Lung (tissue), 11 donors: ENCODE measurements at regions not wholly inside any gene's neighbourhood (a gene's known extent, or its start where the extent isn't known, plus 50 kb on each side); places are given as distances from the start of the nearest gene placed in this dataset.

Experiments used
- ATAC-seq: fragments of 200-7000 bp; cut with Tn5 transposase; one replicate; pipeline ENCODE4 v1.9.1; 2020; ENCODE audit warnings: moderate number of reproducible peaks; ENCODE audit not compliant: insufficient read depth, low FRiP score
- DNase-seq, 3 donors: peaks; one replicate each; pipeline ENCODE4 v3.0.0-alpha.2; 2013 to 2017
- H3K27ac ChIP-seq, 2 donors: one replicate each; pipeline ENCODE4 v1.5.1; 2013; ENCODE audit warnings: mild to moderate bottlenecking in 2 of 2, moderate library complexity in 2 of 2, control low read depth in 1 of 2, inconsistent platforms in 1 of 2, low read depth in 1 of 2, low read length in 1 of 2
- H3K27me3 ChIP-seq, 3 donors: one replicate each; pipeline ENCODE4 v1.5.1; 2013; ENCODE audit warnings: low read length in 2 of 3; ENCODE audit not compliant: control insufficient read depth in 3 of 3, insufficient read depth in 3 of 3
- H3K36me3 ChIP-seq, 4 donors: one replicate each; pipeline ENCODE4 v1.5.1; 2013; ENCODE audit warnings: low read length in 4 of 4, mild to moderate bottlenecking in 1 of 4, moderate library complexity in 1 of 4; ENCODE audit not compliant: control insufficient read depth in 4 of 4, insufficient read depth in 4 of 4
- H3K4me1 ChIP-seq, 5 donors: one replicate each; pipeline ENCODE4 v1.5.1; 2013; ENCODE audit warnings: low read length in 5 of 5, mild to moderate bottlenecking in 2 of 5, moderate library complexity in 1 of 5; ENCODE audit not compliant: control insufficient read depth in 5 of 5, insufficient read depth in 5 of 5
- H3K4me3 ChIP-seq: one replicate; pipeline ENCODE4 v1.5.1; 2013; ENCODE audit warnings: mild to moderate bottlenecking, control low read depth, moderate library complexity
- H3K9ac ChIP-seq, 2 donors: one replicate each; pipeline ENCODE4 v1.5.1; 2013; ENCODE audit warnings: low read length in 2 of 2, control low read depth in 1 of 2; ENCODE audit not compliant: insufficient read depth in 1 of 2
- H3K9me3 ChIP-seq, 4 donors: one replicate each; pipeline ENCODE4 v1.5.1; 2013; ENCODE audit warnings: low read length in 3 of 4, mild to moderate bottlenecking in 1 of 4, moderate library complexity in 1 of 4; ENCODE audit not compliant: control insufficient read depth in 4 of 4, insufficient read depth in 3 of 4
- CTCF ChIP-seq: IDR thresholded peaks from 2 replicates; pipeline ENCODE4 v1.5.1; 2012; ENCODE audit warnings: mild to moderate bottlenecking; ENCODE audit errors: control extremely low read depth, extremely low read depth
- WGBS, 2 donors: extraction: QIAGEN DNeasy Blood & Tissue Kit; methylation state at CpG; one replicate each; pipeline ENCODE4 v1.1.7; 2013; 5-methylcytosine and 5-hydroxymethylcytosine counted together
- donor health status: control.
- donor health status: control.
- donor health status: Bipolar disorder and iron deficiency.
- donor health status: healthy.
- donor health status: DM: yes; HTN: yes; CAD: no.

GRCh38 chr4:81287101-81287500 lies 72.1 kb upstream of the PRKG2 start:
- no peak overlapping the region for H3K9ac ChIP-seq
- H3K4me1 ChIP-seq = peaks cover 0 to 3% (median 0%) of the 10 kb centered on the region in 5 donors
- H3K9me3 ChIP-seq = no peaks in the 10 kb centered on the region
- no peaks in the 10 kb centered on the region for H3K27me3 ChIP-seq
- H3K27ac ChIP-seq = no peak overlapping the region
- DNase-seq (no peak), ATAC-seq (no peak)
- no peak overlapping the region for H3K4me3 ChIP-seq
- H3K36me3 ChIP-seq = no peaks in the 10 kb centered on the region
- no peak for TF ChIP-seq CTCF

- H3K9me3 ChIP-seq = no peaks in the 10 kb centered on the region
- WGBS, 2 donors = 87 to 92% methylated on average over 3 of the region's 3 CpGs
- no peak for ATAC-seq
Measured at GRCh38 chr4:81282131-81282530, 67.1 kb upstream of the PRKG2 start.

GRCh38 chr4:81274460-81274859 lies 59.4 kb upstream of the PRKG2 start:
- Histone ChIP-seq H3K4me3 (no peak overlapping the region), H3K9me3 (peaks cover 0 to 3% (median under 1%) of the 10 kb centered on the region in 4 donors), H3K4me1 (no peaks in the 10 kb centered on the region), H3K27me3 (no peaks in the 10 kb centered on the region), H3K27ac (no peak overlapping the region), H3K36me3 (no peaks in the 10 kb centered on the region), H3K9ac (no peak overlapping the region)
- ATAC-seq (no peak), DNase-seq (no peak)
- TF ChIP-seq CTCF = no peak
- 93 to 94% methylated on average over 1 of the region's 1 CpG for WGBS, 2 donors

More at GRCh38 chr4:81282131-81282530, 67.1 kb upstream of the PRKG2 start:
- Histone ChIP-seq H3K36me3 (no peaks in the 10 kb centered on the region), H3K4me1 (no peaks in the 10 kb centered on the region), H3K4me3 (no peak overlapping the region), H3K27ac (no peak overlapping the region), H3K27me3 (no peaks in the 10 kb centered on the region), H3K9ac (no peak overlapping the region)
- no peak for TF ChIP-seq CTCF
- no peak for DNase-seq

GRCh38 chr4:81272671-81273070 lies 57.6 kb upstream of the PRKG2 start:
- Histone ChIP-seq H3K27ac (no peak overlapping the region), H3K4me1 (no peaks in the 10 kb centered on the region), H3K9ac (no peak overlapping the region), H3K9me3 (peaks cover 0 to 3% (median under 1%) of the 10 kb centered on the region in 4 donors), H3K4me3 (no peak overlapping the region), H3K27me3 (no peaks in the 10 kb centered on the region), H3K36me3 (no peaks in the 10 kb centered on the region)
- WGBS, 2 donors = 88 to 98% methylated on average over 1 of the region's 1 CpG
- no peak for TF ChIP-seq CTCF
- ATAC-seq (no peak), DNase-seq (no peak)
